ENCODE measurements at regions not wholly inside any gene's neighbourhood (a gene's known extent, or its start where the extent isn't known, plus 50 kb on each side); places are given as distances from the start of the nearest gene placed in this dataset.

DNA sequence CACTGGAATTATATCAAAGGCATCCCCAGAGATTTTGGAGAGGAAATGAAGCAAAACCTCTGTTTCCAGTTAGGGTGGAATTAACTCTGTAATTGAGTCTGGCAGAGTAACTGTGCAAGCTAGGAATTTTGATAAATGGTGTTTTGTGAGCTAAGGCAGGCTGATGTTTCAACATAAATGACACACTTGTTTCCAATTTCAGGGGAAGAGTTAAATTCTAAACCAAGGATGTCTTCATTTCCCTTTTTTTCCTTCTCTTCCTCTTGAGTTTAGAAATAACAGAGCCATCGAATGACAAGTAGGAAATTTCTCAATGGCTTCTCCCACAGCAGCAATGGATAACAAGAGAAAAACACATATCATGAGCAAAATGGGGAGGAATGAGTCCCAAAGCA is 131.2 kb downstream of the IRS2 start:
- H3K4me1 ChIP-seq (ENCODE audit: control insufficient read depth, insufficient read depth, low read length): peaks cover 26% of the 10 kb centered on the region
- H3K9ac ChIP-seq (ENCODE audit: low read length): peak overlapping the region; percentile 75
- DNase-seq (ENCODE audit: low read depth): peak; percentile 81
- H3K9me3 ChIP-seq (ENCODE audit: control insufficient read depth, low read length): no peaks in the 10 kb centered on the region
- peak overlapping the region; percentile 59 for H3K4me3 ChIP-seq (ENCODE audit: low read length)
- no peaks in the 10 kb centered on the region for H3K36me3 ChIP-seq (ENCODE audit: control insufficient read depth, insufficient read depth, low read length, severe bottlenecking)
- no peaks in the 10 kb centered on the region for H3K27me3 ChIP-seq (replicated peaks; ENCODE audit: control insufficient read depth, insufficient read depth, low read length)

- Histone ChIP-seq H3K4me3 (ENCODE audit: low read length) (peak overlapping the region; percentile 30), H3K9me3 (ENCODE audit: control insufficient read depth, low read length) (no peaks in the 10 kb centered on the region), H3K9ac (ENCODE audit: low read length) (peak overlapping the region; percentile 61), H3K27me3 (replicated peaks; ENCODE audit: control insufficient read depth, insufficient read depth, low read length) (no peaks in the 10 kb centered on the region), H3K36me3 (ENCODE audit: control insufficient read depth, insufficient read depth, low read length, severe bottlenecking) (no peaks in the 10 kb centered on the region), H3K4me1 (ENCODE audit: control insufficient read depth, insufficient read depth, low read length) (peaks cover 26% of the 10 kb centered on the region)
- DNase-seq (ENCODE audit: low read depth): peak; percentile 60
Observed at GRCh38 chr13:109654341-109655205, 131.8 kb downstream of the IRS2 start.

- Histone ChIP-seq H3K4me3 (ENCODE audit: low read length) (no peak overlapping the region), H3K9me3 (ENCODE audit: control insufficient read depth, low read length) (no peaks in the 10 kb centered on the region), H3K27me3 (replicated peaks; ENCODE audit: control insufficient read depth, insufficient read depth, low read length) (no peaks in the 10 kb centered on the region)
Observed at GRCh38 chr13:109652531-109652930, 133.9 kb downstream of the IRS2 start.

GRCh38 chr13:109651854-109652253 is 134.5 kb downstream of the IRS2 start:
- peaks cover 32% of the 10 kb centered on the region for H3K4me1 ChIP-seq (ENCODE audit: control insufficient read depth, insufficient read depth, low read length)
- no peaks in the 10 kb centered on the region for H3K27me3 ChIP-seq (replicated peaks; ENCODE audit: control insufficient read depth, insufficient read depth, low read length)
- H3K9me3 ChIP-seq (ENCODE audit: control insufficient read depth, low read length): no peaks in the 10 kb centered on the region
- no peak overlapping the region for H3K9ac ChIP-seq (ENCODE audit: low read length)
- DNase-seq (ENCODE audit: low read depth): no peak
- H3K4me3 ChIP-seq (ENCODE audit: low read length): no peak overlapping the region
- no peaks in the 10 kb centered on the region for H3K36me3 ChIP-seq (ENCODE audit: control insufficient read depth, insufficient read depth, low read length, severe bottlenecking)

More at GRCh38 chr13:109652531-109652930, 133.9 kb downstream of the IRS2 start:
- Histone ChIP-seq H3K9ac (ENCODE audit: low read length) (no peak overlapping the region), H3K4me1 (ENCODE audit: control insufficient read depth, insufficient read depth, low read length) (peaks cover 28% of the 10 kb centered on the region), H3K36me3 (ENCODE audit: control insufficient read depth, insufficient read depth, low read length, severe bottlenecking) (no peaks in the 10 kb centered on the region)
- DNase-seq (ENCODE audit: low read depth): no peak

DNA sequence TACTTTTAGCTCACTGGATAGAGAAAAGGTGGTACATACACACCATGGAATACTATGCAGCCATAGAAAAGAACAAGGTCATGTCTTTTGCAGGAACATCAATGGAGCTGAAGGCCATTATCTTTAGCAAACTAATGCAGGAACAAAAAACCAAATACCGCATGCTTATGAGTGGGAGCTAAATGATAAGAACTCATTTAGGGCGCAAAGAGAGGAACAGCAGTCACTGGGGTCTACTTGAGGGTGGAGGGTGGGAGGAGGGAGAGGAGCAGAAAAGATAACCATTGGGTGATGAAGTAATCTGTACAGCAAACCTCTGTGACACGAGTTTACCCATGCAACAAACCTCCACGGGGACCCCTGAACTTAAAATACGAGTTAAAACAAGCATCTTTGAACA is 135.1 kb downstream of the IRS2 start:
- peaks cover 33% of the 10 kb centered on the region for H3K4me1 ChIP-seq (ENCODE audit: control insufficient read depth, insufficient read depth, low read length)
- no peaks in the 10 kb centered on the region for H3K9me3 ChIP-seq (ENCODE audit: control insufficient read depth, low read length)
- H3K36me3 ChIP-seq (ENCODE audit: control insufficient read depth, insufficient read depth, low read length, severe bottlenecking): no peaks in the 10 kb centered on the region

DNA sequence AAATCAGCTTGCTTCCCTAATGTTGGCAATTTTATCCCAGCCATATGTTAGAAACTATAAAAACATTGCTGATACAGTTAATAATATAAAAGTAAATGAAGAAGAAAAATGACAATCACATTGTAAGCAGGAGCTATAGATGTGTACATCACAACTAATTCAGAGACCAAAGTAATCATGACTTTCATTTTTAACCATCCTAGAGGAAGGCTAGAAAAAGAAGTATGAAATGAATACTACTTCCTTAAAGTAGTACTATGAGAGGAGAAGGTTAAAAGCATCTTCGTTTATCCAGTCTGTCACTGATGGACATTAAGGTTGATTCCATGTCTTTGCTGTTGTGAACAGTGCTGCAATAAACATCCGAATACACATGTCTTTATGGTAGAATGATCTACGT is 135.5 kb downstream of the IRS2 start:
- Histone ChIP-seq H3K9me3 (ENCODE audit: control insufficient read depth, low read length) (no peaks in the 10 kb centered on the region), H3K4me1 (ENCODE audit: control insufficient read depth, insufficient read depth, low read length) (peaks cover 30% of the 10 kb centered on the region), H3K4me3 (ENCODE audit: low read length) (no peak overlapping the region), H3K9ac (ENCODE audit: low read length) (no peak overlapping the region), H3K36me3 (ENCODE audit: control insufficient read depth, insufficient read depth, low read length, severe bottlenecking) (no peaks in the 10 kb centered on the region), H3K27me3 (replicated peaks; ENCODE audit: control insufficient read depth, insufficient read depth, low read length) (no peaks in the 10 kb centered on the region)
- DNase-seq (ENCODE audit: low read depth): no peak

More for the DNA sequence above, 135.1 kb downstream of the IRS2 start:
- H3K4me3 ChIP-seq (ENCODE audit: low read length): no peak overlapping the region
- no peaks in the 10 kb centered on the region for H3K27me3 ChIP-seq (replicated peaks; ENCODE audit: control insufficient read depth, insufficient read depth, low read length)
- DNase-seq (ENCODE audit: low read depth): no peak
- H3K9ac ChIP-seq (ENCODE audit: low read length): no peak overlapping the region

DNA sequence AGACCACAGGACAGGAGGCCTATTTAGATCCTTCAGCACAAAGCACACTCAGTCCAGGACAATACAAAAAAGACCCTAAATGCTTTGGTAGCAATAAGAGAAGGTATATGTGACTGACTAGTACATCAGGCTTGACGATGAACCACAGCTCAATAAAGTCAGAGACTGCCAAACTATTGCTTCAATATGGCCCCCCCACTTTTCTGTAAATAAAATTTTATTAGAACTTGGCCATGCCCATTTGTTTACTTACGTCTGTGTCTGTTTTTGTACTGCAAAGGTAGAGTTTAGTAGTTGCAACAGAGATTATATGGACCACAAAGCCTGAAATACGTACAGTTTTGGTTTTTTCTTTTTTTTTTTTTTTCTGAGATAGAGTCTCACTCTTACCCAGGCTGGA is 136.7 kb downstream of the IRS2 start:
- Histone ChIP-seq H3K9ac (ENCODE audit: low read length) (no peak overlapping the region), H3K27me3 (replicated peaks; ENCODE audit: control insufficient read depth, insufficient read depth, low read length) (no peaks in the 10 kb centered on the region), H3K36me3 (ENCODE audit: control insufficient read depth, insufficient read depth, low read length, severe bottlenecking) (no peaks in the 10 kb centered on the region), H3K9me3 (ENCODE audit: control insufficient read depth, low read length) (no peaks in the 10 kb centered on the region), H3K4me1 (ENCODE audit: control insufficient read depth, insufficient read depth, low read length) (peaks cover 18% of the 10 kb centered on the region), H3K4me3 (ENCODE audit: low read length) (no peak overlapping the region)
- no peak for DNase-seq (ENCODE audit: low read depth)

GRCh38 chr13:109647699-109648098 is 138.7 kb downstream of the IRS2 start:
- H3K4me3 ChIP-seq (ENCODE audit: low read length): no peak overlapping the region
- no peak overlapping the region for H3K9ac ChIP-seq (ENCODE audit: low read length)
- H3K36me3 ChIP-seq (ENCODE audit: control insufficient read depth, insufficient read depth, low read length, severe bottlenecking): no peaks in the 10 kb centered on the region
- no peak for DNase-seq (ENCODE audit: low read depth)
- H3K9me3 ChIP-seq (ENCODE audit: control insufficient read depth, low read length): no peaks in the 10 kb centered on the region
- peaks cover 7% of the 10 kb centered on the region for H3K4me1 ChIP-seq (ENCODE audit: control insufficient read depth, insufficient read depth, low read length)
- no peaks in the 10 kb centered on the region for H3K27me3 ChIP-seq (replicated peaks; ENCODE audit: control insufficient read depth, insufficient read depth, low read length)

- no peaks in the 10 kb centered on the region for H3K9me3 ChIP-seq (ENCODE audit: control insufficient read depth, low read length)
- H3K4me1 ChIP-seq (ENCODE audit: control insufficient read depth, insufficient read depth, low read length): peaks cover 7% of the 10 kb centered on the region
- no peak overlapping the region for H3K9ac ChIP-seq (ENCODE audit: low read length)
- no peaks in the 10 kb centered on the region for H3K36me3 ChIP-seq (ENCODE audit: control insufficient read depth, insufficient read depth, low read length, severe bottlenecking)
- no peak for DNase-seq (ENCODE audit: low read depth)
- no peaks in the 10 kb centered on the region for H3K27me3 ChIP-seq (replicated peaks; ENCODE audit: control insufficient read depth, insufficient read depth, low read length)
- H3K4me3 ChIP-seq (ENCODE audit: low read length): no peak overlapping the region
Observed at GRCh38 chr13:109647053-109647452, 139.3 kb downstream of the IRS2 start.

DNA sequence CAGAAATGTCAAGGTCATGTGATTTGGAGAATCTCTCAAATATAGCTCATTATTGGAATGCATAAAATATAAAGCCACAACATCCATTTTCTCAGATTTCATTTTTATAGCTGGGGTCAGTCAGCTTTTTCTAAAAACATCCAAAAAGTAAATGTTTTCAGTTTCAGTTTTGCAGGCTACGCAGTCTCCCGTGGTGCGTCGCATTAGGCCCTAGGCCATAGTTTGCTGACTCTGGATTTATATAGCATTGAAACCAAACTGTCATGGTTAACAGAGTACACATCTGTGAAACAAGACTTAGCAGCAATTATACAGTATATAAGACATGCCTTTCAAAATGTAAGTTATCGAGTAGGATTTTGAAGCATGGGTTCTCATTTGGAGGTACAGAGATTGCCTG is 140.0 kb downstream of the IRS2 start:
- H3K9ac ChIP-seq (ENCODE audit: low read length): no peak overlapping the region
- H3K4me1 ChIP-seq (ENCODE audit: control insufficient read depth, insufficient read depth, low read length): peaks cover 7% of the 10 kb centered on the region
- H3K9me3 ChIP-seq (ENCODE audit: control insufficient read depth, low read length): peaks cover 4% of the 10 kb centered on the region
- no peaks in the 10 kb centered on the region for H3K36me3 ChIP-seq (ENCODE audit: control insufficient read depth, insufficient read depth, low read length, severe bottlenecking)
- H3K4me3 ChIP-seq (ENCODE audit: low read length): no peak overlapping the region
- DNase-seq (ENCODE audit: low read depth): no peak
- H3K27me3 ChIP-seq (replicated peaks; ENCODE audit: control insufficient read depth, insufficient read depth, low read length): no peaks in the 10 kb centered on the region

DNA sequence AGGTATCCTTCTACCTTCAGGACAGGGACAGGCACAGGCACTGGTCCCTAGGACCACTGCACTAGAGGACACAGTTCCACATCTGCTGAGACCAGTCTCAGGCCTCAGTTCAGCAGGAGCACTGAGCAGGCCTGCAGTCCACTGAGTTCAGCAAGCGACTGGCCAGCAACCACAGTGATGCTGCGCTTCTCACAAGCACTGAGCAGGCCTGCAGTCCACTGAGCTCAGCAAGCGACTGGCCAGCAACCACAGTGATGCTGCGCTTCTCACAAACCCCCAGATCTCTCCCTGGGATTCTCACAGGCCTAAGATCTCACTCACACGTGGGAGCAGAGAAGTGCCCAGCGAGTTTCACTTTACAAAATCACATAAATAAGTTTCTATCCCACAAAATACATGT is 140.6 kb downstream of the IRS2 start:
- no peak overlapping the region for H3K9ac ChIP-seq (ENCODE audit: low read length)
- no peak for DNase-seq (ENCODE audit: low read depth)
- no peak overlapping the region for H3K4me3 ChIP-seq (ENCODE audit: low read length)
- no peaks in the 10 kb centered on the region for H3K36me3 ChIP-seq (ENCODE audit: control insufficient read depth, insufficient read depth, low read length, severe bottlenecking)
- no peaks in the 10 kb centered on the region for H3K27me3 ChIP-seq (replicated peaks; ENCODE audit: control insufficient read depth, insufficient read depth, low read length)
- H3K4me1 ChIP-seq (ENCODE audit: control insufficient read depth, insufficient read depth, low read length): peaks cover 7% of the 10 kb centered on the region
- H3K9me3 ChIP-seq (ENCODE audit: control insufficient read depth, low read length): peaks cover 10% of the 10 kb centered on the region

GRCh38 chr13:109644956-109645355 is 141.4 kb downstream of the IRS2 start:
- Histone ChIP-seq H3K9ac (ENCODE audit: low read length) (no peak overlapping the region), H3K9me3 (ENCODE audit: control insufficient read depth, low read length) (peaks cover 19% of the 10 kb centered on the region), H3K27me3 (replicated peaks; ENCODE audit: control insufficient read depth, insufficient read depth, low read length) (no peaks in the 10 kb centered on the region), H3K4me3 (ENCODE audit: low read length) (no peak overlapping the region), H3K36me3 (ENCODE audit: control insufficient read depth, insufficient read depth, low read length, severe bottlenecking) (no peaks in the 10 kb centered on the region), H3K4me1 (ENCODE audit: control insufficient read depth, insufficient read depth, low read length) (peaks cover 7% of the 10 kb centered on the region)
- DNase-seq (ENCODE audit: low read depth): no peak
